H9 (cell line): ENCODE measurements at regions not wholly inside any gene's neighbourhood (a gene's known extent, or its start where the extent isn't known, plus 50 kb on each side); places are given as distances from the start of the nearest gene placed in this dataset.

Source experiments
- DNase-seq: peaks from one replicate; pipeline ENCODE4 v3.0.0-alpha.2; 2017
- H2AFZ ChIP-seq: one replicate; pipeline ENCODE4 v1.6.1; 2013; ENCODE audit warnings: mild to moderate bottlenecking, low read length, control low read depth, moderate library complexity
- H2AK5ac ChIP-seq: 2 replicates; pipeline ENCODE4 v1.6.1; 2013; ENCODE audit warnings: low read length, control low read depth, mixed read lengths; ENCODE audit not compliant: insufficient read length
- H2BK120ac ChIP-seq: one replicate; pipeline ENCODE4 v1.6.1; 2013; ENCODE audit warnings: low read depth, mild to moderate bottlenecking, low read length, control low read depth, inconsistent platforms; ENCODE audit not compliant: poor library complexity, severe bottlenecking
- H2BK12ac ChIP-seq: 2 replicates; pipeline ENCODE4 v1.6.1; 2013; ENCODE audit warnings: low read length, control low read depth, mixed read lengths, low read depth; ENCODE audit not compliant: insufficient read length
- H2BK15ac ChIP-seq: 2 replicates; pipeline ENCODE4 v1.6.1; 2013; ENCODE audit warnings: low read depth, low read length, control low read depth
- H2BK20ac ChIP-seq: one replicate; pipeline ENCODE4 v1.6.1; 2013; ENCODE audit warnings: low read depth, mild to moderate bottlenecking, low read length, control low read depth, inconsistent platforms; ENCODE audit not compliant: poor library complexity, severe bottlenecking
- H2BK5ac ChIP-seq: 2 replicates; pipeline ENCODE4 v1.6.1; 2013; ENCODE audit warnings: low read length, control low read depth, mixed read lengths; ENCODE audit not compliant: insufficient read length
- H3K14ac ChIP-seq: 2 replicates; pipeline ENCODE4 v1.6.1; 2013; ENCODE audit warnings: low read length, control low read depth; ENCODE audit not compliant: insufficient read depth
- H3K18ac ChIP-seq: 2 replicates; pipeline ENCODE4 v1.6.1; 2013; ENCODE audit warnings: low read depth, mild to moderate bottlenecking, mixed read lengths, low read length, control low read depth; ENCODE audit not compliant: insufficient read length
- H3K23ac ChIP-seq: 2 replicates; pipeline ENCODE4 v1.6.1; 2013; ENCODE audit warnings: low read length, control low read depth, mixed read lengths, low read depth; ENCODE audit not compliant: insufficient read length
- H3K23me2 ChIP-seq: 2 replicates; pipeline ENCODE4 v1.6.1; 2013; ENCODE audit warnings: low read depth, mild to moderate bottlenecking, mixed read lengths, low read length, control low read depth; ENCODE audit not compliant: insufficient read length, poor library complexity, severe bottlenecking
- H3K27ac ChIP-seq: 2 replicates; pipeline ENCODE4 v1.5.1; 2013; ENCODE audit warnings: low read length, control low read depth, mixed read lengths, low read depth; ENCODE audit not compliant: insufficient read length
- H3K27me3 ChIP-seq: 2 replicates; pipeline ENCODE4 v1.6.1; 2013; ENCODE audit warnings: low read length, control low read depth, inconsistent platforms; ENCODE audit not compliant: insufficient read depth
- H3K4ac ChIP-seq: 2 replicates; pipeline ENCODE4 v1.6.1; 2013; ENCODE audit warnings: low read depth, mild to moderate bottlenecking, control low read depth, inconsistent platforms, low read length, moderate library complexity
- H3K4me1 ChIP-seq: 2 replicates; pipeline ENCODE4 v1.6.1; 2013; ENCODE audit warnings: low read length, control low read depth, inconsistent platforms; ENCODE audit not compliant: insufficient read depth
- H3K4me2 ChIP-seq: 2 replicates; pipeline ENCODE4 v1.6.1; 2013; ENCODE audit warnings: low read length, control low read depth, mixed read lengths; ENCODE audit not compliant: insufficient read length, insufficient read depth
- H3K56ac ChIP-seq: 2 replicates; pipeline ENCODE4 v1.6.1; 2013; ENCODE audit warnings: low read depth, mild to moderate bottlenecking, mixed read lengths, low read length, control low read depth; ENCODE audit not compliant: insufficient read length
- H3K79me1 ChIP-seq: 2 replicates; pipeline ENCODE4 v1.6.1; 2013; ENCODE audit warnings: low read depth, mild to moderate bottlenecking, moderate library complexity, low read length, control low read depth, inconsistent platforms; ENCODE audit not compliant: insufficient read depth, poor library complexity, severe bottlenecking
- H3K79me2 ChIP-seq: 2 replicates; pipeline ENCODE4 v1.6.1; 2013; ENCODE audit warnings: low read length, control low read depth, inconsistent platforms; ENCODE audit not compliant: insufficient read depth
- H3K9ac ChIP-seq: 2 replicates; pipeline ENCODE4 v1.6.1; 2013; ENCODE audit warnings: low read length, control low read depth, mixed read lengths; ENCODE audit not compliant: insufficient read length; ENCODE audit errors: extremely low read depth
- H3K9me3 ChIP-seq: one replicate; pipeline ENCODE4 v1.6.1; 2013; ENCODE audit warnings: low read depth, low read length, inconsistent platforms; ENCODE audit not compliant: control insufficient read depth
- H3T11ph ChIP-seq: one replicate; pipeline ENCODE4 v1.6.1; 2013; ENCODE audit warnings: mild to moderate bottlenecking, low read length, control low read depth, inconsistent platforms
- H4K20me1 ChIP-seq: one replicate; pipeline ENCODE4 v1.6.1; 2013; ENCODE audit not compliant: control insufficient read depth, insufficient read length, insufficient read depth
- H4K5ac ChIP-seq: 2 replicates; pipeline ENCODE4 v1.6.1; 2013; ENCODE audit warnings: low read depth, mild to moderate bottlenecking, mixed read lengths, low read length, control low read depth; ENCODE audit not compliant: insufficient read length
- H4K8ac ChIP-seq: replicated peaks from 2 replicates; pipeline ENCODE4 v1.6.1; 2013; ENCODE audit warnings: low read length, control low read depth, mixed read lengths, low read depth; ENCODE audit not compliant: insufficient read length
- H4K91ac ChIP-seq: 2 replicates; pipeline ENCODE4 v1.6.1; 2013; ENCODE audit warnings: low read depth, mild to moderate bottlenecking, moderate library complexity, mixed read lengths, low read length, control low read depth; ENCODE audit not compliant: insufficient read length
- H3K27ac Mint-ChIP-seq, 3 experiments: 2 replicates in 2 of 3; 3 replicates in 1 of 3; pipeline ENCODE4 v1.8.0; 2020 to 2021; ENCODE audit warnings: mixed read lengths in 3 of 3, mild to moderate bottlenecking in 1 of 3, moderate library complexity in 1 of 3
- H3K27me3 Mint-ChIP-seq: 2 replicates; pipeline ENCODE4 v1.8.0; 2021; ENCODE audit warnings: low read depth, mild to moderate bottlenecking, moderate library complexity, mixed read lengths
- H3K36me3 Mint-ChIP-seq, 3 experiments: 2 replicates in 2 of 3; 3 replicates in 1 of 3; pipeline ENCODE4 v1.8.0; 2020 to 2021; ENCODE audit warnings: low read depth in 3 of 3, mixed read lengths in 3 of 3; ENCODE audit not compliant: insufficient read depth in 1 of 3
- H3K4me1 Mint-ChIP-seq, 2 experiments: 2 replicates each; pipeline ENCODE4 v1.8.0; 2020; ENCODE audit warnings: mixed read lengths in 2 of 2
- H3K4me3 Mint-ChIP-seq, 2 experiments: 2 replicates in 1 of 2; 3 replicates in 1 of 2; pipeline ENCODE4 v1.8.0; 2020 to 2021; ENCODE audit warnings: mild to moderate bottlenecking in 2 of 2, mixed read lengths in 2 of 2, moderate library complexity in 1 of 2
- H3K9me3 Mint-ChIP-seq, 2 experiments: 2 replicates in 1 of 2; 3 replicates in 1 of 2; pipeline ENCODE4 v1.8.0; 2020; ENCODE audit warnings: mild to moderate bottlenecking in 2 of 2, mixed read lengths in 2 of 2, moderate library complexity in 1 of 2
- WGBS: extraction: QIAGEN DNeasy Blood & Tissue Kit; methylation state at CpG from one replicate; pipeline ENCODE4 v1.1.7; 2013; ENCODE audit warnings: missing lambda C conversion rate, low lambda C conversion rate, mixed read lengths; ENCODE audit not compliant: insufficient read length; ENCODE audit errors: extremely low coverage; 5-methylcytosine and 5-hydroxymethylcytosine counted together
- TF ChIP-seq, protein P1 (sequence below): fragments of 200-600 bp; sonication (generic); conservative IDR thresholded peaks from 3 replicates; pipeline ENCODE4 v1.8.0; 2021; ENCODE audit warnings: antibody characterized with exemption, mild to moderate bottlenecking

DNA sequence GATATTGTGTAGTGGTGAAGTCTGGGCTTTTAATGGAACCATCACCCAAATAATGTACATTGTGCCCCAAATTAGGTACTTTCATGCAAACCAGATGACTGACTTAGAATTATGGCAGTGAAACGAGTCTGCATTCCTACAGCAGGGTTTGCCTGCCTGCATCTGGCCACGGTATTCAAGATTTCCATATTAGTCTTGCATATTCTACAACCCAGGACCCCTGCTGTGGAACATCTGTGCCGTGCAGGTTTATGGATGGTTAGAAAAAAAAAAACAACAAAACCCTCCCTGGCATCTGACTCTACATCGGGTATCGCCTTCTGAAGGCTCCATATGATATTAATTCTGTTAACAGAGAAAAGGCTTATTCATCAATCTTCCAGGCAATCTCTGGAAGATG is 394.8 kb downstream of the DCDC2C start:
- Histone ChIP-seq H3K23me2 (no peaks in the 10 kb centered on the region), H3K23ac (no peak overlapping the region), H3K27me3 (no peaks in the 10 kb centered on the region), H4K91ac (no peak overlapping the region), H2BK20ac (no peak overlapping the region), H3K79me2 (no peaks in the 10 kb centered on the region), H3K4me2 (no peak overlapping the region), H3K4ac (no peak overlapping the region), H3K14ac (no peak overlapping the region), H3K27ac (no peak overlapping the region), H3K9me3 (no peaks in the 10 kb centered on the region), H2BK12ac (no peak overlapping the region), H3K18ac (no peak overlapping the region), H2BK15ac (no peak overlapping the region), H4K8ac (no peak overlapping the region), H4K5ac (no peak overlapping the region), H3K56ac (no peak overlapping the region), H3K4me1 (no peaks in the 10 kb centered on the region; the same call in 1 of the 2 replicates), H3K79me1 (no peaks in the 10 kb centered on the region), H2BK120ac (no peak overlapping the region), H2AFZ (no peak overlapping the region), H2BK5ac (no peak overlapping the region), H3K9ac (no peak overlapping the region), H3T11ph (no peak overlapping the region), H2AK5ac (no peak overlapping the region), H4K20me1 (no peaks in the 10 kb centered on the region)
- no peak overlapping the region for H3K27ac Mint-ChIP-seq
- no peak for DNase-seq
- H3K36me3 Mint-ChIP-seq, result no peaks in the 10 kb centered on the region
- no peaks in the 10 kb centered on the region for H3K27me3 Mint-ChIP-seq
- no peaks in the 10 kb centered on the region for H3K9me3 Mint-ChIP-seq
- no peak overlapping the region for H3K4me3 Mint-ChIP-seq
- H3K4me1 Mint-ChIP-seq, result peaks cover 11% of the 10 kb centered on the region in 2 experiments; a peak in 3 of 4 replicates
- TF ChIP-seq, protein P1, sequence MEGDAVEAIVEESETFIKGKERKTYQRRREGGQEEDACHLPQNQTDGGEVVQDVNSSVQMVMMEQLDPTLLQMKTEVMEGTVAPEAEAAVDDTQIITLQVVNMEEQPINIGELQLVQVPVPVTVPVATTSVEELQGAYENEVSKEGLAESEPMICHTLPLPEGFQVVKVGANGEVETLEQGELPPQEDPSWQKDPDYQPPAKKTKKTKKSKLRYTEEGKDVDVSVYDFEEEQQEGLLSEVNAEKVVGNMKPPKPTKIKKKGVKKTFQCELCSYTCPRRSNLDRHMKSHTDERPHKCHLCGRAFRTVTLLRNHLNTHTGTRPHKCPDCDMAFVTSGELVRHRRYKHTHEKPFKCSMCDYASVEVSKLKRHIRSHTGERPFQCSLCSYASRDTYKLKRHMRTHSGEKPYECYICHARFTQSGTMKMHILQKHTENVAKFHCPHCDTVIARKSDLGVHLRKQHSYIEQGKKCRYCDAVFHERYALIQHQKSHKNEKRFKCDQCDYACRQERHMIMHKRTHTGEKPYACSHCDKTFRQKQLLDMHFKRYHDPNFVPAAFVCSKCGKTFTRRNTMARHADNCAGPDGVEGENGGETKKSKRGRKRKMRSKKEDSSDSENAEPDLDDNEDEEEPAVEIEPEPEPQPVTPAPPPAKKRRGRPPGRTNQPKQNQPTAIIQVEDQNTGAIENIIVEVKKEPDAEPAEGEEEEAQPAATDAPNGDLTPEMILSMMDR, result no peak
- no CpG with 5 or more reads among the region's 5 CpGs for WGBS
